Mammary epithelial cell (primary cell): ENCODE measurements at regions not wholly inside any gene's neighbourhood (a gene's known extent, or its start where the extent isn't known, plus 50 kb on each side); places are given as distances from the start of the nearest gene placed in this dataset.

ENCODE experiments used
- EZH2 ChIP-seq: IDR thresholded peaks from 2 replicates; pipeline ENCODE4 v1.6.1; 2012; ENCODE audit warnings: low read length, inconsistent platforms, borderline replicate concordance
- TF ChIP-seq, protein P1 (sequence below), 2 donors: IDR thresholded peaks in 1 of 2; conservative IDR thresholded peaks in 1 of 2; 2 replicates each; pipeline ENCODE4 v1.5.1; 2011 to 2012; ENCODE audit warnings: inconsistent platforms in 2 of 2, low read length in 2 of 2, mild to moderate bottlenecking in 2 of 2, control low read depth in 1 of 2, low read depth in 1 of 2; ENCODE audit not compliant: insufficient read depth in 1 of 2; ENCODE audit errors: extremely low read depth in 1 of 2

DNA sequence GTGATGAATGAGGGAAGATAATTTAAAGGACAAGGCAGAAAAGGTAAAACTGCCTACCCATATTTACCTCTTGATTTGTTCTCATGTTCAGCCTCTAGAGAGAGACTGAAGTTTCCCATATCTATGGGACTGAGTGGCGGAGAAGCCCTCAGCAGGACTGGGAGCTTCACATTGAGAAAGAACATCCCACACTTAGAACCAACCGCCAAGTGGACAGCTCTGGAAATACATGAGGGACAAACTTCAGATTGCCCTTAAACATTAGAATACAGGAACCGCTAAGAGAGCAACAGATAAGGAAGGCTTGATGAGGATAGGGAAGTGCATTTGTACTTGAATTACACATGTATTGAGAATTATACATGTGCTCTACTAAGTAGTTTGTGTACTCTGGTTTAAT lies 316.0 kb upstream of the MIR17HG start:
- TF ChIP-seq, protein P1, sequence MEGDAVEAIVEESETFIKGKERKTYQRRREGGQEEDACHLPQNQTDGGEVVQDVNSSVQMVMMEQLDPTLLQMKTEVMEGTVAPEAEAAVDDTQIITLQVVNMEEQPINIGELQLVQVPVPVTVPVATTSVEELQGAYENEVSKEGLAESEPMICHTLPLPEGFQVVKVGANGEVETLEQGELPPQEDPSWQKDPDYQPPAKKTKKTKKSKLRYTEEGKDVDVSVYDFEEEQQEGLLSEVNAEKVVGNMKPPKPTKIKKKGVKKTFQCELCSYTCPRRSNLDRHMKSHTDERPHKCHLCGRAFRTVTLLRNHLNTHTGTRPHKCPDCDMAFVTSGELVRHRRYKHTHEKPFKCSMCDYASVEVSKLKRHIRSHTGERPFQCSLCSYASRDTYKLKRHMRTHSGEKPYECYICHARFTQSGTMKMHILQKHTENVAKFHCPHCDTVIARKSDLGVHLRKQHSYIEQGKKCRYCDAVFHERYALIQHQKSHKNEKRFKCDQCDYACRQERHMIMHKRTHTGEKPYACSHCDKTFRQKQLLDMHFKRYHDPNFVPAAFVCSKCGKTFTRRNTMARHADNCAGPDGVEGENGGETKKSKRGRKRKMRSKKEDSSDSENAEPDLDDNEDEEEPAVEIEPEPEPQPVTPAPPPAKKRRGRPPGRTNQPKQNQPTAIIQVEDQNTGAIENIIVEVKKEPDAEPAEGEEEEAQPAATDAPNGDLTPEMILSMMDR (conservative IDR thresholded peaks at IDR 0.05 in 1 of 2, IDR thresholded peaks at IDR 0.05 in 1 of 2; ENCODE audit: extremely low read depth in 1 of 2, insufficient read depth in 1 of 2, low read depth in 1 of 2, low read length in 2 of 2), result no peak
- no peak for TF ChIP-seq EZH2
